DND-41 (cell line): ENCODE measurements at regions not wholly inside any gene's neighbourhood (a gene's known extent, or its start where the extent isn't known, plus 50 kb on each side); places are given as distances from the start of the nearest gene placed in this dataset.

ENCODE experiments used
- EZH2 ChIP-seq: IDR thresholded peaks from 3 replicates; pipeline ENCODE4 v1.6.1; 2012; ENCODE audit warnings: borderline replicate concordance, low read depth, mild to moderate bottlenecking, moderate library complexity, low read length, inconsistent platforms; ENCODE audit not compliant: severe bottlenecking
- TF ChIP-seq, protein P1 (sequence below): IDR thresholded peaks from 2 replicates; pipeline ENCODE4 v1.5.1; 2012; ENCODE audit warnings: borderline replicate concordance, low read length, moderate library complexity, mild to moderate bottlenecking; ENCODE audit not compliant: poor library complexity, severe bottlenecking; ENCODE audit errors: extremely low read depth

DNA sequence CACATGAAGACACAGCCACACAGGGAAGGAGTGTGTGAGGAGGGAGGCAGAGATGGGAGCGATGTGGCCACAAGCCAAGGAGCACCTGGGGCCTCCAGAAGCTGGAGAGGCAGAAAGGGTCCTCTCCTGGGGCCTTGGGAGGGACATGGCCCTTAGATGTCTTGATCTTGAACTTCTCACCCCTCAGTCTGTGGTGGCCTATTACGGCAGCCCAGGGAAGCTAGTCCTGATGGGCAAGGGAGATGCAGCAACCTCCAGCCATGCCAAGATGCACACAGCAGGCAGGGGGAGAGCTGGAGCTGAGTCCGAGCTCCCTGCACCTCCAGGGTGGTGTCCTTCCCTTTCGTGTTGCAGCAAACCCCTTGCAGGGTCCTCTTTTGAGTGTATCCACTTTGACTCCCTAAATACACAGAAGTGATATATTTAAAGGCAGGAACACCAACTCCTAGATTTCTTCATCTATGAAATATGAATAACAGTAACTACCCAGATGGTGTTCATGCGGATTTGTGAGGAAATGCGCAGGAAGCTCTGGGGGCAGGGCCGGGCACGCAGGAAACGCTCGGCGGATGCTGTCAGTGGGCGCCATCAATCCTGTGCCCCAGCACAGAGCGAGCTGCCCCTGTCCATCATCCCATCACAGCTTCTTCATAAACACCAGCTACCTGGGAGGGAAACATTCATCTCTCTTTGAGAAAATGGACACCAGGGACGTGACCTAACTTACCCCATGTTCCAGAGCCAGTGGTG, 230.4 kb upstream of the MYT1L start:
- TF ChIP-seq, protein P1, sequence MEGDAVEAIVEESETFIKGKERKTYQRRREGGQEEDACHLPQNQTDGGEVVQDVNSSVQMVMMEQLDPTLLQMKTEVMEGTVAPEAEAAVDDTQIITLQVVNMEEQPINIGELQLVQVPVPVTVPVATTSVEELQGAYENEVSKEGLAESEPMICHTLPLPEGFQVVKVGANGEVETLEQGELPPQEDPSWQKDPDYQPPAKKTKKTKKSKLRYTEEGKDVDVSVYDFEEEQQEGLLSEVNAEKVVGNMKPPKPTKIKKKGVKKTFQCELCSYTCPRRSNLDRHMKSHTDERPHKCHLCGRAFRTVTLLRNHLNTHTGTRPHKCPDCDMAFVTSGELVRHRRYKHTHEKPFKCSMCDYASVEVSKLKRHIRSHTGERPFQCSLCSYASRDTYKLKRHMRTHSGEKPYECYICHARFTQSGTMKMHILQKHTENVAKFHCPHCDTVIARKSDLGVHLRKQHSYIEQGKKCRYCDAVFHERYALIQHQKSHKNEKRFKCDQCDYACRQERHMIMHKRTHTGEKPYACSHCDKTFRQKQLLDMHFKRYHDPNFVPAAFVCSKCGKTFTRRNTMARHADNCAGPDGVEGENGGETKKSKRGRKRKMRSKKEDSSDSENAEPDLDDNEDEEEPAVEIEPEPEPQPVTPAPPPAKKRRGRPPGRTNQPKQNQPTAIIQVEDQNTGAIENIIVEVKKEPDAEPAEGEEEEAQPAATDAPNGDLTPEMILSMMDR: no peak
- TF ChIP-seq EZH2: no peak
